Duodenal mucosa (tissue), 2 donors: ENCODE measurements at regions not wholly inside any gene's neighbourhood (a gene's known extent, or its start where the extent isn't known, plus 50 kb on each side); places are given as distances from the start of the nearest gene placed in this dataset.

Experiments
- H3K27ac ChIP-seq: one replicate; pipeline ENCODE4 v1.7.0; 2013; ENCODE audit warnings: low read depth, low read length
- H3K27me3 ChIP-seq, 2 donors: one replicate each; pipeline ENCODE4 v1.7.0; 2013; ENCODE audit warnings: low read length in 2 of 2, control low read depth in 1 of 2; ENCODE audit not compliant: insufficient read depth in 2 of 2, control insufficient read depth in 1 of 2
- H3K36me3 ChIP-seq, 2 donors: one replicate each; pipeline ENCODE4 v1.7.0; 2013; ENCODE audit warnings: low read length in 2 of 2, control low read depth in 1 of 2; ENCODE audit not compliant: insufficient read depth in 2 of 2, control insufficient read depth in 1 of 2
- H3K4me1 ChIP-seq, 2 donors: one replicate each; pipeline ENCODE4 v1.7.0; 2013; ENCODE audit warnings: low read length in 2 of 2, control low read depth in 1 of 2; ENCODE audit not compliant: insufficient read depth in 2 of 2, control insufficient read depth in 1 of 2
- H3K4me3 ChIP-seq, 2 donors: one replicate each; pipeline ENCODE4 v1.7.0; 2013; ENCODE audit warnings: low read length in 2 of 2, low read depth in 1 of 2
- H3K9ac ChIP-seq, 2 donors: one replicate each; pipeline ENCODE4 v1.7.0; 2013; ENCODE audit warnings: low read length in 2 of 2, low read depth in 1 of 2
- H3K9me3 ChIP-seq, 2 donors: one replicate each; pipeline ENCODE4 v1.7.0; 2013; ENCODE audit warnings: low read length in 2 of 2, control low read depth in 1 of 2; ENCODE audit not compliant: control insufficient read depth in 1 of 2

GRCh38 chr18:24936691-24937090 lies 415.3 kb downstream of the ZNF521 start:
- no peaks in the 10 kb centered on the region for H3K4me1 ChIP-seq

GRCh38 chr18:24937639-24938275 lies 414.2 kb downstream of the ZNF521 start:
- Histone ChIP-seq H3K27ac (no peak overlapping the region), H3K4me1 (no peaks in the 10 kb centered on the region), H3K27me3 (no peaks in the 10 kb centered on the region), H3K36me3 (no peaks in the 10 kb centered on the region), H3K9ac (no peak overlapping the region), H3K4me3 (no peak overlapping the region), H3K9me3 (no peaks in the 10 kb centered on the region)

More at GRCh38 chr18:24936691-24937090, 415.3 kb downstream of the ZNF521 start:
- Histone ChIP-seq H3K27me3 (no peaks in the 10 kb centered on the region), H3K36me3 (no peaks in the 10 kb centered on the region), H3K27ac (no peak overlapping the region), H3K4me3 (no peak overlapping the region), H3K9ac (no peak overlapping the region), H3K9me3 (no peaks in the 10 kb centered on the region)

- Histone ChIP-seq H3K27me3 (no peaks in the 10 kb centered on the region), H3K4me1 (no peaks in the 10 kb centered on the region), H3K27ac (no peak overlapping the region), H3K36me3 (no peaks in the 10 kb centered on the region), H3K9ac (no peak overlapping the region), H3K9me3 (no peaks in the 10 kb centered on the region), H3K4me3 (no peak overlapping the region)
These were observed 411.6 kb downstream of the ZNF521 start for GRCh38 chr18:24940416-24940815.

GRCh38 chr18:24941174-24941951 lies 410.6 kb downstream of the ZNF521 start:
- Histone ChIP-seq H3K27ac (no peak overlapping the region), H3K4me3 (no peak overlapping the region), H3K27me3 (no peaks in the 10 kb centered on the region), H3K36me3 (no peaks in the 10 kb centered on the region), H3K9ac (no peak overlapping the region), H3K9me3 (no peaks in the 10 kb centered on the region), H3K4me1 (no peaks in the 10 kb centered on the region)

GRCh38 chr18:24942144-24942543 lies 409.8 kb downstream of the ZNF521 start:
- H3K27me3 ChIP-seq = no peaks in the 10 kb centered on the region
- H3K4me1 ChIP-seq = no peaks in the 10 kb centered on the region
- no peak overlapping the region for H3K27ac ChIP-seq
- no peaks in the 10 kb centered on the region for H3K36me3 ChIP-seq
- no peaks in the 10 kb centered on the region for H3K9me3 ChIP-seq
- H3K9ac ChIP-seq = no peak overlapping the region
- H3K4me3 ChIP-seq = no peak overlapping the region

GRCh38 chr18:24947521-24948305 lies 404.3 kb downstream of the ZNF521 start:
- no peaks in the 10 kb centered on the region for H3K27me3 ChIP-seq

GRCh38 chr18:24949908-24950307 lies 402.1 kb downstream of the ZNF521 start:
- no peaks in the 10 kb centered on the region for H3K9me3 ChIP-seq
- H3K4me3 ChIP-seq = no peak overlapping the region
- H3K4me1 ChIP-seq = no peaks in the 10 kb centered on the region
- no peaks in the 10 kb centered on the region for H3K36me3 ChIP-seq
- H3K27me3 ChIP-seq = no peaks in the 10 kb centered on the region
- H3K27ac ChIP-seq = no peak overlapping the region
- no peak overlapping the region for H3K9ac ChIP-seq

More at GRCh38 chr18:24947521-24948305, 404.3 kb downstream of the ZNF521 start:
- Histone ChIP-seq H3K4me3 (no peak overlapping the region), H3K36me3 (no peaks in the 10 kb centered on the region), H3K4me1 (no peaks in the 10 kb centered on the region), H3K9me3 (no peaks in the 10 kb centered on the region), H3K27ac (no peak overlapping the region), H3K9ac (no peak overlapping the region)

GRCh38 chr18:24954341-24954740 lies 397.6 kb downstream of the ZNF521 start:
- Histone ChIP-seq H3K9ac (no peak overlapping the region), H3K36me3 (no peaks in the 10 kb centered on the region), H3K9me3 (no peaks in the 10 kb centered on the region), H3K27ac (no peak overlapping the region), H3K4me3 (no peak overlapping the region), H3K27me3 (no peaks in the 10 kb centered on the region), H3K4me1 (no peaks in the 10 kb centered on the region)

- Histone ChIP-seq H3K9me3 (no peaks in the 10 kb centered on the region), H3K27ac (no peak overlapping the region), H3K9ac (no peak overlapping the region), H3K4me1 (no peaks in the 10 kb centered on the region), H3K36me3 (no peaks in the 10 kb centered on the region), H3K4me3 (no peak overlapping the region), H3K27me3 (peaks cover 0 to 5% of the 10 kb centered on the region in 2 donors)
These were observed 394.0 kb downstream of the ZNF521 start for GRCh38 chr18:24958001-24958400.

- no peak overlapping the region for H3K4me3 ChIP-seq
- H3K9ac ChIP-seq = no peak overlapping the region
- H3K27me3 ChIP-seq = peaks cover 0 to 5% of the 10 kb centered on the region in 2 donors
- H3K4me1 ChIP-seq = no peaks in the 10 kb centered on the region
- H3K9me3 ChIP-seq = no peaks in the 10 kb centered on the region
- H3K27ac ChIP-seq = no peak overlapping the region
- no peaks in the 10 kb centered on the region for H3K36me3 ChIP-seq
These were observed 392.9 kb downstream of the ZNF521 start for GRCh38 chr18:24959051-24959476.
